ENCODE measurements at regions not wholly inside any gene's neighbourhood (a gene's known extent, or its start where the extent isn't known, plus 50 kb on each side); places are given as distances from the start of the nearest gene placed in this dataset.

DNA sequence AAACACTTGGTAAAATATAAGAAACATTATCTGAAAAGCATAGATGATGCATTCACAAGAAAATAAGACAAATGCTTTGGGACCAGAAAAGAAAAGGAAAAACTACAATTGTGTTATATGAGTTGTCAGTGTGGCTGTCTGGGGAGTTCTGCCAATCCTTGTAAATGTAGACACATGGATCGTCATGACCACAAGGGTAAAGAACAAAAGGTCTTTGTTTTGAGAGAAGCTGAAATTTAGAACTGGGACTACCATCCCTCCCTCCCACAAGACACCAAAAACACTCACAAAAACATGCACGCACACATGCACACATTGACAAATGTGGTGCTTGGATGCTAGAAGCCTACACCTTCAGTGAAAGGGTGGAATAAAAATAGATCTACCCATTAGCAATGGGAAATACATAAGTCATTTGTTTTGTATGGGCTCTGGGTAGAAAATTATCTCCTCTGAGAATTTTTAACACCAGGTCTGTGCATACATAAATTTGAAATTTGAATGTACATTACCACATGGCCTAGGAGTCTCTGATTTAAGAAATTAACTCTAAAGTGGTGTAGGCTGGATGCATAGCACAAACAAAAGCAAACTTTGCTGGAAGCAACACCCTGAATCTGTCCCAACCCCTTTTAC is 266.2 kb upstream of the SLC39A10 start:
- TF ChIP-seq, protein P1, sequence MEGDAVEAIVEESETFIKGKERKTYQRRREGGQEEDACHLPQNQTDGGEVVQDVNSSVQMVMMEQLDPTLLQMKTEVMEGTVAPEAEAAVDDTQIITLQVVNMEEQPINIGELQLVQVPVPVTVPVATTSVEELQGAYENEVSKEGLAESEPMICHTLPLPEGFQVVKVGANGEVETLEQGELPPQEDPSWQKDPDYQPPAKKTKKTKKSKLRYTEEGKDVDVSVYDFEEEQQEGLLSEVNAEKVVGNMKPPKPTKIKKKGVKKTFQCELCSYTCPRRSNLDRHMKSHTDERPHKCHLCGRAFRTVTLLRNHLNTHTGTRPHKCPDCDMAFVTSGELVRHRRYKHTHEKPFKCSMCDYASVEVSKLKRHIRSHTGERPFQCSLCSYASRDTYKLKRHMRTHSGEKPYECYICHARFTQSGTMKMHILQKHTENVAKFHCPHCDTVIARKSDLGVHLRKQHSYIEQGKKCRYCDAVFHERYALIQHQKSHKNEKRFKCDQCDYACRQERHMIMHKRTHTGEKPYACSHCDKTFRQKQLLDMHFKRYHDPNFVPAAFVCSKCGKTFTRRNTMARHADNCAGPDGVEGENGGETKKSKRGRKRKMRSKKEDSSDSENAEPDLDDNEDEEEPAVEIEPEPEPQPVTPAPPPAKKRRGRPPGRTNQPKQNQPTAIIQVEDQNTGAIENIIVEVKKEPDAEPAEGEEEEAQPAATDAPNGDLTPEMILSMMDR (conservative IDR thresholded peaks at IDR 0.05; ENCODE audit: low read depth, low read length): no peak
- H3K4me3 ChIP-seq (ENCODE audit: low read depth, low read length): no peak overlapping the region
- DNase-seq (ENCODE audit: low read depth): no peak

- no peak for DNase-seq (ENCODE audit: low read depth)
- TF ChIP-seq, protein P1 (conservative IDR thresholded peaks at IDR 0.05; ENCODE audit: low read depth, low read length): no peak
- H3K4me3 ChIP-seq (ENCODE audit: low read depth, low read length): no peak overlapping the region
Measured at GRCh38 chr2:195388028-195388427, 269.0 kb upstream of the SLC39A10 start.

DNA sequence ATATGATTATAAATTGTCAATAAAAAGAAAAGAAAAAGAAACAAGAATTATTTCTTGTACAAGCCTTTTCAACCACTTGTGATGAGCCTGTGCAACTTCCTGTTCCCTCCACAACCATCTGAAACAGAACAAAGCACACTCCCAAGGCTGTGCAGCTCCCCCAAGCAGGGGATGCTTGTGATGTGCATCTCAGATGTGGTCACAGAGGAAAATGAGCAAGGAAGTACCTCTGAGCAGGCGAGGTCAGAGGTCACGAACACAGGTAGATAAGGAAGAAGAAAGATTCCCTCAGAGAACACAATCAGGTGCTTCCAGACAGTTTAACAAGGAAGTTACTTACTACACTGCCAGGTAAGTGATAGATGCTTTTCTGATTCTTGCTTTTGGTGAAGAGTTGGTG is 274.8 kb upstream of the SLC39A10 start:
- no peak for DNase-seq (ENCODE audit: low read depth)
- TF ChIP-seq, protein P1 (conservative IDR thresholded peaks at IDR 0.05; ENCODE audit: low read depth, low read length): no peak
- H3K4me3 ChIP-seq (ENCODE audit: low read depth, low read length): no peak overlapping the region

DNA sequence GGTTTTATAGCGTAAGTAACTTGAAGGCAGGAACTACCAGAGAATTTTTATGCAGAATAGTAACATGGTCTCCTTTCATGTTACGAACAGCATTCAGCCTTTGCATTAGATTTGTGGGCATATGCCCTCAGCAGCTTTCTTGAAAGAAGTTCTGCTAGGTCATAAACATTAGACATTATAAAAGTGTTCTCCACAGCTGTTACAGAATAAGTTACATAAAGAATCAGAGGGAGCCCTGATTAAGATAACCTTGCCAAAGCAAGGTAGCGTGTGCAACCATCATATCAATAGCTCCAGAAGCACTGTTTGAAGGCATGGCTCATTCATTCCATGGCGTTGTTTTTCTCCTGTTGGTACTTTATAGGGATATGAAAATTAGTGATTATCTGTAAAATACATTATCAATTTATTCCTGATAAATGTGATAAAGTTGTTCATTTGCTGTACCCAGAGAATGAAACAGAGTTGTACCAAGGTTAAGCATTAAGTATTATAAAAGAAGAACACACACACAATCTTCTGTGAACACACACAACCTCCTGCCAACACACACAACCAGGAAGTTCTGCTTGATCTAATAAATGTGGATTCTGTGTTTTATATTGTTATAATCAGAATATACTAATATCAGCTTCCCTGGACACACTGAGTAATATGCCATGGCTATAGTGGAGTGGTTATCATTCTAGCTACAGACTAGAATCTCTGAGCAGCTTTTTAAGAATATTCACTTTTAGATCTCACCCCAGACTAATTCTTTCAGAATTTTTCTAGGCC is 286.7 kb upstream of the SLC39A10 start:
- H3K4me3 ChIP-seq (ENCODE audit: low read depth, low read length): no peak overlapping the region
- no peak for DNase-seq (ENCODE audit: low read depth)
- TF ChIP-seq, protein P1 (conservative IDR thresholded peaks at IDR 0.05; ENCODE audit: low read depth, low read length): no peak

GRCh38 chr2:195369218-195369587 is 287.8 kb upstream of the SLC39A10 start:
- TF ChIP-seq, protein P1 (conservative IDR thresholded peaks at IDR 0.05; ENCODE audit: low read depth, low read length): no peak
- no peak for DNase-seq (ENCODE audit: low read depth)
- no peak overlapping the region for H3K4me3 ChIP-seq (ENCODE audit: low read depth, low read length)

DNA sequence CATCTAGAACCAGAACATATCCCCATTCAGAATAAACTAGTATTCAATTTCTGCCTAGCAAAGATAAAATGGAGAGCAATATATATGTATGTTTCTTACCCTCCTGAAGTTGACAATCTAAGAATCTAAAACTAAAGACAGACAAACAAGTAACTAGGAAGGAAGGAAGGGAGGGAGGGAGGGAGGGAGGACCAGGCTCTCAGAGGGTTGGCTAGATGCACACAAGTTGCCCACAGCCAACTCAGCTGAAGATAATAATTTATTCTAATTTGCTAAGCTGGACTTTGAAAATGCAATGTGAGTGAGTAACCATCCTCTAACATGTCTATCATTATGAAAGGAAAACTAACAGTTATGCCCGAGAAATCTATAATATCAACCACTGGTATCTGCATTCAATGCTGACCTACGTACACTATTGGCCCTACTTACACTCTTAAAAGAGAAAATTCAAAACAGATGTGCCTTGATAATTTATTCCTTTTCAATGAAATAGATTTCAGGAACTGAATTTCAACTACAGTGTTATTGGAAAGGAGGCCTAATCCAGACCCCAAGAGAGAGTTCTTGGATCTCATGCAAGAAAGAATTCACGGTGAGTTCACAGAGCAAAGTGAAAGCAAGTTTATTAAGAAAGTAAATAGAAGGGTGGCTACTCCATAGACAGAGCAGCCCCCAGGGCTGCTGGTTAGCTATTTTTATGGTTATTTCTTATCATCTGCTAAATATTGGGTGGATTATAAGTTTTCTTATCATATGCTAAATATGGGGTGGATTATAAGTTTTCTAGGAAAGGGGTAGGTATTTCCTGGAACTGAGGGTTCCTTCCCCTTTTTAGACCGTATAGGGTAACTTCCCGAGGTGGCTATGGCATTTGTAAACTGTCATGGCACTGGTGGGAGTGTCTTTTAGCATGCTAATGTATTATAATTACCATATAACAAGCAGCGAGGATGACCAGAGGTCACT is 288.5 kb upstream of the SLC39A10 start:
- TF ChIP-seq, protein P1 (conservative IDR thresholded peaks at IDR 0.05; ENCODE audit: low read depth, low read length): no peak
- no peak for DNase-seq (ENCODE audit: low read depth)

More for the DNA sequence above, 288.5 kb upstream of the SLC39A10 start:
- H3K4me3 ChIP-seq (ENCODE audit: low read depth, low read length): no peak overlapping the region

Measured in choroid plexus epithelial cell (primary cell).